Neutrophil (primary cell): ENCODE measurements at regions not wholly inside any gene's neighbourhood (a gene's known extent, or its start where the extent isn't known, plus 50 kb on each side); places are given as distances from the start of the nearest gene placed in this dataset.
"Not testable (repeated sequence)": the region's sequence is repeated elsewhere in the genome, so short reads cannot be mapped to it uniquely, and the experiment has no call there.

Source experiments
- H3K27ac ChIP-seq: fragments of 200-600 bp; sonication (generic); 2 replicates; pipeline ENCODE4 v1.5.1; 2016; ENCODE audit warnings: mild to moderate bottlenecking, moderate library complexity
- H3K27me3 ChIP-seq: fragments of 200-600 bp; sonication (generic); 2 replicates; pipeline ENCODE4 v1.6.0; 2016; ENCODE audit warnings: mild to moderate bottlenecking
- H3K36me3 ChIP-seq: fragments of 200-600 bp; sonication (generic); 2 replicates; pipeline ENCODE4 v1.5.1; 2017
- H3K4me1 ChIP-seq, 2 experiments: fragments of 200-600 bp in 1 of 2; sonication (generic) in 1 of 2; 1 replicate in 1 of 2; 2 replicates in 1 of 2; pipeline versions ENCODE4 v1.5.1 to v1.6.1; 2013 to 2016; ENCODE audit warnings: low read depth in 1 of 2, low read length in 1 of 2, mild to moderate bottlenecking in 1 of 2, moderate library complexity in 1 of 2; ENCODE audit not compliant: control insufficient read depth in 1 of 2, insufficient read depth in 1 of 2
- H3K4me3 ChIP-seq, 2 experiments: fragments of 200-600 bp in 1 of 2; sonication (generic) in 1 of 2; 1 replicate in 1 of 2; 2 replicates in 1 of 2; pipeline ENCODE4 v1.5.1; 2013 to 2016; ENCODE audit warnings: low read depth in 1 of 2, low read length in 1 of 2, mild to moderate bottlenecking in 1 of 2, moderate library complexity in 1 of 2
- H3K9me3 ChIP-seq: fragments of 200-600 bp; sonication (generic); 2 replicates; pipeline ENCODE4 v1.5.1; 2016
- CTCF ChIP-seq: fragments of 200-600 bp; sonication (generic); IDR thresholded peaks from 2 replicates; pipeline ENCODE4 v1.5.1; 2016; ENCODE audit warnings: antibody characterized with exemption

- H3K4me3 ChIP-seq: no peak overlapping the region
- H3K4me1 ChIP-seq: no peaks in the 10 kb centered on the region
- H3K27ac ChIP-seq: no peak overlapping the region
- no peak for TF ChIP-seq CTCF
- H3K27me3 ChIP-seq: no peaks in the 10 kb centered on the region
- no peaks in the 10 kb centered on the region for H3K36me3 ChIP-seq
- no peaks in the 10 kb centered on the region for H3K9me3 ChIP-seq
Measured at GRCh38 chr3:82462977-82463376, 701.5 kb upstream of the GBE1 start.

- Histone ChIP-seq H3K36me3 (no peaks in the 10 kb centered on the region), H3K4me3 (no peak overlapping the region), H3K4me1 (no peaks in the 10 kb centered on the region), H3K9me3 (no peaks in the 10 kb centered on the region), H3K27me3 (no peaks in the 10 kb centered on the region), H3K27ac (no peak overlapping the region)
- TF ChIP-seq CTCF: no peak
Measured at GRCh38 chr3:82461049-82461889, 699.8 kb upstream of the GBE1 start.

- Histone ChIP-seq H3K9me3 (no peaks in the 10 kb centered on the region), H3K4me3 (no peak overlapping the region), H3K36me3 (no peaks in the 10 kb centered on the region), H3K27ac (no peak overlapping the region), H3K27me3 (no peaks in the 10 kb centered on the region), H3K4me1 (no peaks in the 10 kb centered on the region)
- TF ChIP-seq CTCF: no peak
Measured at GRCh38 chr3:82448320-82448719, 686.9 kb upstream of the GBE1 start.

GRCh38 chr3:82428821-82429220 lies 667.4 kb upstream of the GBE1 start:
- H3K4me3 ChIP-seq, H3K27me3 ChIP-seq, H3K4me1 ChIP-seq, H3K27ac ChIP-seq, H3K36me3 ChIP-seq, H3K9me3 ChIP-seq: not testable (repeated sequence)

GRCh38 chr3:82424031-82424339 lies 662.5 kb upstream of the GBE1 start:
- H3K4me1 ChIP-seq: no peaks in the 10 kb centered on the region

More at GRCh38 chr3:82424031-82424339, 662.5 kb upstream of the GBE1 start:
- no peak overlapping the region for H3K27ac ChIP-seq
- no peaks in the 10 kb centered on the region for H3K36me3 ChIP-seq
- no peaks in the 10 kb centered on the region for H3K27me3 ChIP-seq
- no peak for TF ChIP-seq CTCF
- no peaks in the 10 kb centered on the region for H3K9me3 ChIP-seq
- H3K4me3 ChIP-seq: no peak overlapping the region
